Gastrocnemius medialis (tissue), 4 donors: ENCODE measurements at regions not wholly inside any gene's neighbourhood (a gene's known extent, or its start where the extent isn't known, plus 50 kb on each side); places are given as distances from the start of the nearest gene placed in this dataset.
"Not testable (repeated sequence)": the region's sequence is repeated elsewhere in the genome, so short reads cannot be mapped to it uniquely, and the experiment has no call there.

Source experiments
- CTCF ChIP-seq, 5 experiments: fragments of 450-650 bp in 3 of 5; fragments of 200-600 bp in 2 of 5; sonication (generic) in 2 of 5; IDR thresholded peaks in 4 of 5; conservative IDR thresholded peaks in 1 of 5; 1 replicate in 4 of 5; 2 replicates in 1 of 5; pipeline ENCODE4 v1.5.1; 2016 to 2019; ENCODE audit warnings: antibody characterized with exemption in 5 of 5, mild to moderate bottlenecking in 3 of 5, moderate library complexity in 3 of 5
- POLR2A ChIP-seq, 2 donors: fragments of 450-650 bp; IDR thresholded peaks; one replicate each; pipeline ENCODE4 v1.6.1; 2017; ENCODE audit warnings: antibody characterized with exemption in 2 of 2, mild to moderate bottlenecking in 2 of 2, moderate library complexity in 2 of 2

GRCh38 chr17:33579740-33580139 lies 286.6 kb upstream of the ASIC2 start:
- TF ChIP-seq POLR2A (IDR thresholded peaks at IDR 0.05); CTCF (IDR thresholded peaks at IDR 0.05 in 4 of 5, conservative IDR thresholded peaks at IDR 0.05 in 1 of 5): not testable (repeated sequence)
